Fibroblast of lung (primary cell): ENCODE measurements at regions not wholly inside any gene's neighbourhood (a gene's known extent, or its start where the extent isn't known, plus 50 kb on each side); places are given as distances from the start of the nearest gene placed in this dataset.

ENCODE experiments used
- DNase-seq, 2 donors: peaks; one replicate each; pipeline versions ENCODE4 v3.0.0 to v3.0.0-alpha.2; 2010; ENCODE audit warnings: low read depth in 2 of 2
- H2AFZ ChIP-seq: 2 replicates; pipeline ENCODE4 v1.5.1; 2012; ENCODE audit warnings: low read length, control low read depth, inconsistent platforms
- H3K27ac ChIP-seq: 2 replicates; pipeline ENCODE4 v1.5.1; 2011; ENCODE audit warnings: low read length, control low read depth; ENCODE audit not compliant: insufficient read depth
- H3K27me3 ChIP-seq: 2 replicates; pipeline ENCODE4 v1.5.1; 2011; ENCODE audit warnings: mild to moderate bottlenecking, low read length; ENCODE audit not compliant: control insufficient read depth, insufficient read depth
- H3K36me3 ChIP-seq: 2 replicates; pipeline ENCODE4 v1.5.1; 2011; ENCODE audit warnings: low read length; ENCODE audit not compliant: control insufficient read depth, insufficient read depth
- H3K4me1 ChIP-seq: 2 replicates; pipeline ENCODE4 v1.5.1; 2011; ENCODE audit warnings: low read length; ENCODE audit not compliant: control insufficient read depth, insufficient read depth; ENCODE audit errors: extremely low read depth
- H3K4me2 ChIP-seq: 2 replicates; pipeline ENCODE4 v1.5.1; 2011; ENCODE audit warnings: low read length, control low read depth; ENCODE audit not compliant: insufficient read depth; ENCODE audit errors: extremely low read depth
- H3K4me3 ChIP-seq, 4 experiments: fragments of 200-600 bp in 1 of 4; sonication (generic) in 1 of 4; replicated peaks in 1 of 4; 2 replicates each; pipeline ENCODE4 v1.5.1; 2011 to 2016; ENCODE audit warnings: low read length in 4 of 4, low read depth in 3 of 4, mild to moderate bottlenecking in 3 of 4, control low read depth in 2 of 4, inconsistent platforms in 1 of 4, mixed read lengths in 1 of 4; ENCODE audit not compliant: insufficient read depth in 1 of 4; ENCODE audit errors: control extremely low read depth in 1 of 4
- H3K79me2 ChIP-seq: 2 replicates; pipeline ENCODE4 v1.5.1; 2012; ENCODE audit warnings: mild to moderate bottlenecking, low read length, inconsistent platforms; ENCODE audit not compliant: control insufficient read depth, insufficient read depth
- H3K9ac ChIP-seq: 2 replicates; pipeline ENCODE4 v1.5.1; 2011; ENCODE audit warnings: mild to moderate bottlenecking, low read length, control low read depth; ENCODE audit not compliant: insufficient read depth
- H3K9me3 ChIP-seq: 2 replicates; pipeline ENCODE4 v1.5.1; 2012; ENCODE audit warnings: low read depth, low read length; ENCODE audit not compliant: control insufficient read depth, insufficient read depth
- H4K20me1 ChIP-seq: 2 replicates; pipeline ENCODE4 v1.5.1; 2011; ENCODE audit warnings: low read length; ENCODE audit not compliant: control insufficient read depth, insufficient read depth; ENCODE audit errors: extremely low read depth
- EZH2 ChIP-seq: IDR thresholded peaks from 2 replicates; pipeline ENCODE4 v1.5.1; 2012; ENCODE audit warnings: low read length, control low read depth, mild to moderate bottlenecking; ENCODE audit errors: missing control alignments
- TF ChIP-seq, protein P1 (sequence below), 2 donors: IDR thresholded peaks in 1 of 2; conservative IDR thresholded peaks in 1 of 2; 1 replicate in 1 of 2; 2 replicates in 1 of 2; pipeline ENCODE4 v1.5.1; 2011 to 2012; ENCODE audit warnings: low read length in 2 of 2, control low read depth in 1 of 2, inconsistent platforms in 1 of 2, low read depth in 1 of 2, mild to moderate bottlenecking in 1 of 2

DNA sequence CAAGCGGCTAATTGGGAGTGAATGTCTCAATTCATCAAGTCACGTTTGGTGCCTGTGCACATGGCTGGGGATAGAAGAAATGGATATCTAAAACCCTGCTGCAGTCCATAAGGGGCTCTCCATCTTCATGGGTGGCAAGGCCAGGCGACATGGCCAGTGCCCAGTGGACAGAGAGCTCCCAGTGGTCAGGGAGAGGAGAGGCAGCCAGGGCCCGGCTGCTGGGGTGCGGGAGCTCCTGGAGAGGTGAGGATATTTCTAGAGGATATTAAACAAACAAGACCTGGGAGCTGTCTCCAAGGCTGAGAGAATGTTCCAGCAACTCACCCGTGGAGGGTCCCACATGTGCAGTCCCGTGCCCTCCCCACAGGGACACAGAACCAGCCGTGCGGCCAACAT, 368.8 kb upstream of the C1orf174 start:
- DNase-seq: no peak
- Histone ChIP-seq H3K79me2 (no peaks in the 10 kb centered on the region), H2AFZ (no peak overlapping the region), H3K4me3 (no peak overlapping the region), H3K27me3 (no peaks in the 10 kb centered on the region), H3K4me1 (no peaks in the 10 kb centered on the region), H3K36me3 (no peaks in the 10 kb centered on the region), H3K9ac (no peak overlapping the region), H3K4me2 (no peak overlapping the region), H3K27ac (no peak overlapping the region), H3K9me3 (no peaks in the 10 kb centered on the region), H4K20me1 (no peaks in the 10 kb centered on the region)
- TF ChIP-seq, protein P1, sequence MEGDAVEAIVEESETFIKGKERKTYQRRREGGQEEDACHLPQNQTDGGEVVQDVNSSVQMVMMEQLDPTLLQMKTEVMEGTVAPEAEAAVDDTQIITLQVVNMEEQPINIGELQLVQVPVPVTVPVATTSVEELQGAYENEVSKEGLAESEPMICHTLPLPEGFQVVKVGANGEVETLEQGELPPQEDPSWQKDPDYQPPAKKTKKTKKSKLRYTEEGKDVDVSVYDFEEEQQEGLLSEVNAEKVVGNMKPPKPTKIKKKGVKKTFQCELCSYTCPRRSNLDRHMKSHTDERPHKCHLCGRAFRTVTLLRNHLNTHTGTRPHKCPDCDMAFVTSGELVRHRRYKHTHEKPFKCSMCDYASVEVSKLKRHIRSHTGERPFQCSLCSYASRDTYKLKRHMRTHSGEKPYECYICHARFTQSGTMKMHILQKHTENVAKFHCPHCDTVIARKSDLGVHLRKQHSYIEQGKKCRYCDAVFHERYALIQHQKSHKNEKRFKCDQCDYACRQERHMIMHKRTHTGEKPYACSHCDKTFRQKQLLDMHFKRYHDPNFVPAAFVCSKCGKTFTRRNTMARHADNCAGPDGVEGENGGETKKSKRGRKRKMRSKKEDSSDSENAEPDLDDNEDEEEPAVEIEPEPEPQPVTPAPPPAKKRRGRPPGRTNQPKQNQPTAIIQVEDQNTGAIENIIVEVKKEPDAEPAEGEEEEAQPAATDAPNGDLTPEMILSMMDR (conservative IDR thresholded peaks at IDR 0.05 in 1 of 2, IDR thresholded peaks at IDR 0.05 in 1 of 2; ENCODE audit: low read depth in 1 of 2, low read length in 2 of 2): no peak
- no peak for TF ChIP-seq EZH2

DNA sequence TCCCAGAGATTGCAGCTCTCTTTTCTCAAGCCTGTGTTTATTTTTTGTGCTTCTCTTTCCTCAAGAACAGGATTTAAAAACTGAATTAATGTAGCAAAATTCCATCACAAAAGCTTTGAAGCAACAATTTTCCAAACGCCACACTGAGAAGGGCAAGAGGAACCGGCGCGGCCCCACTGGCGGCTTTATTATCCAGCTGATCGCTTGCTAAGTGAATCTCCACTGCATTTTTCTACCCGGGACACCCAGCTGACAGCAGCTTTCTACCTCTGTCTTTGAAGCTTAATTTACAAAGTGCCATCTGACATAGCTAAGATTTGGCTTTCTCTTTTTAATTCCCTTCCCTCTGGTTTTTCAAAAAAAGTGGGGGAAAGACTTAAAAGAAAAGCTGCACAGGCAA, 369.3 kb upstream of the C1orf174 start:
- H3K9ac ChIP-seq: no peak overlapping the region
- no peaks in the 10 kb centered on the region for H3K9me3 ChIP-seq
- no peaks in the 10 kb centered on the region for H4K20me1 ChIP-seq
- H3K27me3 ChIP-seq: no peaks in the 10 kb centered on the region
- no peaks in the 10 kb centered on the region for H3K36me3 ChIP-seq
- H3K4me1 ChIP-seq: no peaks in the 10 kb centered on the region
- no peak overlapping the region for H3K4me3 ChIP-seq
- no peak overlapping the region for H3K27ac ChIP-seq
- H3K4me2 ChIP-seq: no peak overlapping the region
- no peak for DNase-seq
- no peaks in the 10 kb centered on the region for H3K79me2 ChIP-seq
- no peak for TF ChIP-seq EZH2
- TF ChIP-seq, protein P1 (conservative IDR thresholded peaks at IDR 0.05 in 1 of 2, IDR thresholded peaks at IDR 0.05 in 1 of 2; ENCODE audit: low read depth in 1 of 2, low read length in 2 of 2): no peak
- H2AFZ ChIP-seq: no peak overlapping the region

DNA sequence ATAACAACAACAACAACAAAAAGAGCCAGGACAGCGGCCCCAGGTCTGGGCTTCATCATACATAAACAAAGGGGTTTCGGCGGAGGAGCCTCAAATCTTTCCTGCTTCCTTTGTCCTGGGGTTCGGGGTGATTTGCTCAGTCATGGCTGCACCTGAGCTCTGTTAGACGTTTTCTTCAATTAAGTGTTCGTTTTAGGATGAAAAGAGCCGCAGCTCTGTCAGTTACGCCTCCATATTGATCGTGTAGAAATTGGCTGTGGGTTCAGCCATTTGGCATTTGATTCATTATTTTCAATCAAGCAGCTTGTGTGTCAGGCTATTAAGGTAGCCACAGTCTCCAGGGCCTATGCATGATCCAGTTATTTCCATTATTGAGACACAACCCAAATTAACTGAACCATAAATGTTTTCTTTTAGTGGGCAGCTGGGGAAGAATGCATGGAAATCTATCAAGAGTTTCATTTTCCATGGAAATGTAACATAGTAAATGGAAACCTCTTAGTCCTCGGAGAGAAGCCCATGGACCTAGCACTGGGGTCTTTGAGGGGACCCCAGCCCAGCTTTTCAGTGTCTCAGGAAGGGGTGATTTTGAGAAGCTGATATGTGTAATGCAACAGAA, 370.0 kb upstream of the C1orf174 start:
- H3K79me2 ChIP-seq: no peaks in the 10 kb centered on the region
- no peak for TF ChIP-seq EZH2
- TF ChIP-seq, protein P1 (conservative IDR thresholded peaks at IDR 0.05 in 1 of 2, IDR thresholded peaks at IDR 0.05 in 1 of 2; ENCODE audit: low read depth in 1 of 2, low read length in 2 of 2): no peak
- H3K36me3 ChIP-seq: no peaks in the 10 kb centered on the region
- no peaks in the 10 kb centered on the region for H3K4me1 ChIP-seq
- no peak overlapping the region for H3K9ac ChIP-seq
- DNase-seq: no peak
- no peak overlapping the region for H3K4me2 ChIP-seq
- H4K20me1 ChIP-seq: no peaks in the 10 kb centered on the region
- no peaks in the 10 kb centered on the region for H3K27me3 ChIP-seq
- H2AFZ ChIP-seq: no peak overlapping the region
- H3K27ac ChIP-seq: no peak overlapping the region
- no peak overlapping the region for H3K4me3 ChIP-seq
- H3K9me3 ChIP-seq: no peaks in the 10 kb centered on the region
